BLaER1 (cell line): ENCODE measurements at regions not wholly inside any gene's neighbourhood (a gene's known extent, or its start where the extent isn't known, plus 50 kb on each side); places are given as distances from the start of the nearest gene placed in this dataset.

ENCODE experiments used
- H3K27ac ChIP-seq: shearing (Covaris generic); formaldehyde crosslinking; 2 replicates; pipeline ENCODE4 v1.8.1; 2022
- H3K27me3 ChIP-seq: shearing (Covaris generic); formaldehyde crosslinking; 2 replicates; pipeline ENCODE4 v1.8.1; 2022
- H3K36me3 ChIP-seq: shearing (Covaris generic); formaldehyde crosslinking; 2 replicates; pipeline ENCODE4 v1.8.1; 2022
- H3K4me1 ChIP-seq: shearing (Covaris generic); formaldehyde crosslinking; 2 replicates; pipeline ENCODE4 v1.8.1; 2022
- H3K4me2 ChIP-seq: shearing (Covaris generic); formaldehyde crosslinking; 2 replicates; pipeline ENCODE4 v1.8.1; 2022
- H3K4me3 ChIP-seq: shearing (Covaris generic); formaldehyde crosslinking; 2 replicates; pipeline ENCODE4 v1.8.1; 2022
- H3K9ac ChIP-seq: shearing (Covaris generic); formaldehyde crosslinking; 2 replicates; pipeline ENCODE4 v1.8.1; 2022
- H3K9me3 ChIP-seq: shearing (Covaris generic); formaldehyde crosslinking; 2 replicates; pipeline ENCODE4 v1.8.1; 2022
- H4K20me1 ChIP-seq: shearing (Covaris generic); formaldehyde crosslinking; 2 replicates; pipeline ENCODE4 v1.8.1; 2022
- Cebpa-rat ChIP-seq: shearing (Covaris generic); IDR thresholded peaks from 2 replicates; pipeline ENCODE4 v1.8.1; 2022

DNA sequence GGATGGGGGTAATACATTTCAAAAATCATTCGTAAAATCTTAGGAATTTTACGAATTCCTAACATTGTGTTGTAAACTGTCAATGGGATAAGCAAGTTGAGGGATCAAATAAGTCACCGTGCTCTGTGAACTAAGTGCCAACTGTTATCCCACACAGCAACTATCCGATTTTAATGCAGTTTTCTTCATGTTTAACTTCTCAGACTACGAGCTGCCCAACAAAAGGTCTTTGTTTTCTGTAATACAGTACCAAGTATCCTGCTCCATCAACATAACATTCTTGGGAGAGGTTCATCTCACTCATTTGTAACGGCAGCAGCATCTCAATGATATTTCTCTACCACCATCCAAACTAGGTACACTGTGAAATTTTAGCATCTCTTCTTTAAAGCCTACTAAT lies 654.1 kb upstream of the LMCD1 start:
- Histone ChIP-seq H3K9ac (no peak overlapping the region), H3K9me3 (no peaks in the 10 kb centered on the region), H3K4me1 (no peaks in the 10 kb centered on the region), H3K4me3 (no peak overlapping the region), H3K4me2 (no peak overlapping the region), H3K27me3 (no peaks in the 10 kb centered on the region), H3K36me3 (no peaks in the 10 kb centered on the region), H3K27ac (no peak overlapping the region), H4K20me1 (no peaks in the 10 kb centered on the region)
- no peak for TF ChIP-seq Cebpa-rat

- Histone ChIP-seq H3K27ac (no peak overlapping the region), H3K9me3 (no peaks in the 10 kb centered on the region), H3K4me2 (no peak overlapping the region), H3K4me3 (no peak overlapping the region), H4K20me1 (no peaks in the 10 kb centered on the region), H3K36me3 (no peaks in the 10 kb centered on the region), H3K4me1 (no peaks in the 10 kb centered on the region), H3K27me3 (no peaks in the 10 kb centered on the region), H3K9ac (no peak overlapping the region)
- TF ChIP-seq Cebpa-rat: no peak
Observed at GRCh38 chr3:7854266-7854665, 647.4 kb upstream of the LMCD1 start.

DNA sequence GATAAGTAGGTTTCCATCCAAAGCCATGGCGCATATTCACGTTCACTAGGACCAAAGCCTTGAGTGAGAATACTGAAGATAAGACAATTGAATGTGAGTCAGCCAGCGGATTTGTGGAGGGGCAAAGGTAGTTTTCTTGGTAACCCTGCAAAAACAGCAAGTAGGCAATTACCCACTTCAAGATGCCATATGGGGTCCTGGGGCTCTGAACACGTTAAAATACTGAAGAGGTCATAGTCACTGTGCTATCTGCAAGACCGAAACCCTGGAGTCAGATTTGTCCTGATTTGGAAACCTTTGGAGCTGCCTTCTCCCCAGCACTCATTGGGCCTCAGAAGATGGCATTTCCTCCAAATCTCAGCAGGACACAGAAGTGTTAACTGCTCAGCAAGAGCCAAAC lies 646.9 kb upstream of the LMCD1 start:
- TF ChIP-seq Cebpa-rat: no peak
- Histone ChIP-seq H3K4me2 (no peak overlapping the region), H3K9ac (no peak overlapping the region), H3K9me3 (no peaks in the 10 kb centered on the region), H3K36me3 (no peaks in the 10 kb centered on the region), H3K4me1 (no peaks in the 10 kb centered on the region), H3K27ac (no peak overlapping the region), H4K20me1 (no peaks in the 10 kb centered on the region), H3K4me3 (no peak overlapping the region), H3K27me3 (no peaks in the 10 kb centered on the region)

DNA sequence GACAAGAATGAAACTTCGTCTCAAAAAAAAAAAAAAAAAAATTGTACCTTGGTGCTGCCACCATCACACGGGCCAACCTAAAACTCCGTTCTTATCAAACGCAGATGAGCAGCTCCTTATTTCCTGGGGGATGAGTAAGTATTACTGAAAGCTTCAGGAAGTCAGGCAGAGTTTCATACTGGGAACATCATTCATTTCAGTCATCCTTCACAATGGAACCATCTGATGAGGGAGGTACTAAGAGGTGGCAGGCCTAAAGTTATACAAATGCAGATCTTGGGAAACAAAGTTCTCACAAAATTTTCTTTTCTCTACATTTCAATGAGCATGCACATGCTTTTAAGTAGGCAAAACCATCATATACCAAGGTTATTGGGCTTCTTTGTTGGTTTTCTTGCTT lies 636.0 kb upstream of the LMCD1 start:
- TF ChIP-seq Cebpa-rat: no peak
- Histone ChIP-seq H3K9me3 (no peaks in the 10 kb centered on the region), H3K36me3 (no peaks in the 10 kb centered on the region), H3K27me3 (no peaks in the 10 kb centered on the region), H3K4me1 (no peaks in the 10 kb centered on the region), H4K20me1 (no peaks in the 10 kb centered on the region), H3K4me3 (no peak overlapping the region), H3K27ac (no peak overlapping the region), H3K4me2 (no peak overlapping the region), H3K9ac (no peak overlapping the region)

- Histone ChIP-seq H3K9ac (no peak overlapping the region), H3K4me2 (no peak overlapping the region), H3K4me1 (no peaks in the 10 kb centered on the region), H4K20me1 (no peaks in the 10 kb centered on the region), H3K27ac (no peak overlapping the region), H3K4me3 (no peak overlapping the region), H3K36me3 (no peaks in the 10 kb centered on the region), H3K27me3 (no peaks in the 10 kb centered on the region), H3K9me3 (no peaks in the 10 kb centered on the region)
- TF ChIP-seq Cebpa-rat: no peak
Observed at GRCh38 chr3:7867587-7867986, 634.0 kb upstream of the LMCD1 start.

DNA sequence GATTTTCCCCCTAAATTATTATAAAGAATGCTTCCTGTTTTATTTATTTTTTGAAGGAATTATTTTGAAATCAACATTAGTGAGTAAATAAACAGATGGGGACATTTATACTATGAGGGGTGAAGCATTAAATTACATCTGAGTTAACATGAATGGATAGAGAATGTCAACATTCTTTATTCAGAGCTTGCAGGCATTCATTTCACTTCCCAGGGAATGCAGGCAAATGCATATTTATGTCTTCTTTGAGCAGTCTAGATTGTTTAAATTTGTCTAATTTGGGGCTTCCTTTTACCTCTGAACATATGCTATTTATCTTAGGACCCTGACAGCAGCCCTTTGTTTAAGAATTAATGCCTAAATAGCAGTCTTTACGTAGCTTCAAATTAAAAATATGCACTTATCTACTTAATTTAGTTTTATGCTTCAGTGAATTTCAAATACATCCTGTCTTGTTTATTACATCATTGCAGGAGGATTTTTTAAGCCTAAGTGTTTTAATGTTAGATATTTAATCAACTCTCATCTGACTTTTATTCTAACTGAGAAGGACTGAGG lies 630.5 kb upstream of the LMCD1 start:
- Histone ChIP-seq H4K20me1 (no peaks in the 10 kb centered on the region), H3K27ac (no peak overlapping the region), H3K4me3 (no peak overlapping the region), H3K4me2 (no peak overlapping the region), H3K9me3 (no peaks in the 10 kb centered on the region), H3K4me1 (peaks cover 2% of the 10 kb centered on the region), H3K36me3 (no peaks in the 10 kb centered on the region), H3K27me3 (no peaks in the 10 kb centered on the region), H3K9ac (no peak overlapping the region)
- no peak for TF ChIP-seq Cebpa-rat

DNA sequence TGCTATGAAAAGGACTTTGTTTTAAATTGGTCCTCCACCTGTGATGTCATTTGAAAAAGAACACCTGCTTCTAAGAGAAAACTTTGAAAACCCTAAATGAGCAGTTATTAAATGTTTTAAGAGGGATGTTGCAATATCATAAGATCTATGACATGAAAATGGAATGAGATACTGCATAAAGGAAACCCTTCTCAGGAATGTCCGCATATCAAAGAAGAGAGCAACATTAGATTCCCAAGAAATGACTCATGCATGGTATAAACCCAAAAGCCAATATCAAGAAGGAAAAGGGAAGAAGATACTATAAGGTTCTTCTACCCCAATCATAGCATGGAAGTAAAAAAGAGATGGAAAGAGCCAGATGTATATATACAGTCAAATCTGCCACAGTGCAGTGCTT lies 627.5 kb upstream of the LMCD1 start:
- Histone ChIP-seq H3K9ac (no peak overlapping the region), H4K20me1 (no peaks in the 10 kb centered on the region), H3K4me3 (no peak overlapping the region), H3K9me3 (no peaks in the 10 kb centered on the region), H3K36me3 (no peaks in the 10 kb centered on the region), H3K27me3 (no peaks in the 10 kb centered on the region), H3K4me1 (peaks cover 24% of the 10 kb centered on the region), H3K4me2 (no peak overlapping the region), H3K27ac (no peak overlapping the region)
- TF ChIP-seq Cebpa-rat: no peak

- TF ChIP-seq Cebpa-rat: no peak
- H3K36me3 ChIP-seq: no peaks in the 10 kb centered on the region
- H3K4me2 ChIP-seq: no peak overlapping the region
- no peaks in the 10 kb centered on the region for H3K9me3 ChIP-seq
- H3K27me3 ChIP-seq: no peaks in the 10 kb centered on the region
- peaks cover 24% of the 10 kb centered on the region for H3K4me1 ChIP-seq
- no peak overlapping the region for H3K27ac ChIP-seq
- H3K9ac ChIP-seq: no peak overlapping the region
- H4K20me1 ChIP-seq: no peaks in the 10 kb centered on the region
- H3K4me3 ChIP-seq: no peak overlapping the region
Observed at GRCh38 chr3:7875925-7876324, 625.7 kb upstream of the LMCD1 start.

- H3K9me3 ChIP-seq: no peaks in the 10 kb centered on the region
- peak overlapping the region; percentile 69 for H3K4me2 ChIP-seq
- no peak for TF ChIP-seq Cebpa-rat
- H4K20me1 ChIP-seq: no peaks in the 10 kb centered on the region
- no peaks in the 10 kb centered on the region for H3K27me3 ChIP-seq
- peaks cover 24% of the 10 kb centered on the region for H3K4me1 ChIP-seq
- peak overlapping the region; percentile 25; the same call in 1 of the 2 replicates for H3K27ac ChIP-seq
- no peak overlapping the region for H3K4me3 ChIP-seq
- no peaks in the 10 kb centered on the region for H3K36me3 ChIP-seq
- H3K9ac ChIP-seq: no peak overlapping the region
Observed at GRCh38 chr3:7876741-7877297, 624.8 kb upstream of the LMCD1 start.

GRCh38 chr3:7877312-7877711 lies 624.3 kb upstream of the LMCD1 start:
- no peaks in the 10 kb centered on the region for H3K9me3 ChIP-seq

DNA sequence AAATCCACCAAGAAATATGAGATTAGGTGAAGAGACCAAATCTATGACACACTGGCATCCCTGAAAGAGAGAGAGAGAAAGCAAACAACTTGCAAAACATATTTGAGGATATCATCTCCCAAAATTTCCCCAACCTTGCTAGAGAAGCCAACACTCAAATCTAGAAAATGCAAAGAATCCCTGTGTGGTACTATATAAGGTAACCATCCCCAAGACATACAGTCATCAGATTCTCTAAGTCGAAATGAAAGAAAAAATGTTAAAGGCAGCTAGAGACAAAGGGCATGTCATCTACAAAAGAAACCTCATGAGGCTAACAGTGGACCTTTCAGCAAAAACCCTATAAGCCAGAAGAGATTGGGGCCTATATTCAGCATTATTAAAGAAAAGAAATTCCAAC lies 622.1 kb upstream of the LMCD1 start:
- H3K36me3 ChIP-seq: no peaks in the 10 kb centered on the region
- H4K20me1 ChIP-seq: no peaks in the 10 kb centered on the region
- H3K27me3 ChIP-seq: no peaks in the 10 kb centered on the region
- H3K27ac ChIP-seq: no peak overlapping the region
- H3K4me1 ChIP-seq: peaks cover 24% of the 10 kb centered on the region
- H3K9me3 ChIP-seq: no peaks in the 10 kb centered on the region
- H3K4me3 ChIP-seq: no peak overlapping the region
- TF ChIP-seq Cebpa-rat: no peak
- no peak overlapping the region for H3K4me2 ChIP-seq
- H3K9ac ChIP-seq: no peak overlapping the region

More at GRCh38 chr3:7877312-7877711, 624.3 kb upstream of the LMCD1 start:
- Histone ChIP-seq H3K4me2 (peak overlapping the region; percentile 69), H3K27me3 (no peaks in the 10 kb centered on the region), H3K9ac (no peak overlapping the region), H3K36me3 (no peaks in the 10 kb centered on the region), H4K20me1 (no peaks in the 10 kb centered on the region), H3K27ac (no peak overlapping the region), H3K4me3 (no peak overlapping the region), H3K4me1 (peaks cover 24% of the 10 kb centered on the region)
- TF ChIP-seq Cebpa-rat: no peak
